Parathyroid adenoma (tissue), 2 donors: ENCODE measurements at regions not wholly inside any gene's neighbourhood (a gene's known extent, or its start where the extent isn't known, plus 50 kb on each side); places are given as distances from the start of the nearest gene placed in this dataset.

Experiments
- H2AFZ ChIP-seq: fragments of 300-600 bp; sonication (generic); one replicate; pipeline ENCODE4 v1.7.0; 2017; ENCODE audit warnings: antibody characterized with exemption, mild to moderate bottlenecking
- H3K27ac ChIP-seq: fragments of 300-600 bp; sonication (generic); one replicate; pipeline ENCODE4 v1.7.0; 2017
- H3K27me3 ChIP-seq: fragments of 300-600 bp; sonication (generic); one replicate; pipeline ENCODE4 v1.7.0; 2017; ENCODE audit warnings: low read length; ENCODE audit not compliant: control insufficient read depth, insufficient read depth
- H3K36me3 ChIP-seq: fragments of 300-600 bp; sonication (generic); one replicate; pipeline ENCODE4 v1.7.0; 2017; ENCODE audit warnings: low read length; ENCODE audit not compliant: control insufficient read depth, insufficient read depth
- H3K4me1 ChIP-seq: fragments of 300-600 bp; sonication (generic); one replicate; pipeline ENCODE4 v1.7.0; 2017; ENCODE audit warnings: control low read depth
- H3K4me2 ChIP-seq: fragments of 300-600 bp; sonication (generic); one replicate; pipeline ENCODE4 v1.7.0; 2017; ENCODE audit warnings: low read length
- H3K4me3 ChIP-seq: fragments of 300-600 bp; sonication (generic); one replicate; pipeline ENCODE4 v1.7.0; 2017; ENCODE audit warnings: low read depth, low read length
- H3K79me2 ChIP-seq: fragments of 300-600 bp; sonication (generic); one replicate; pipeline ENCODE4 v1.7.0; 2017; ENCODE audit warnings: control low read depth
- H3K9ac ChIP-seq: fragments of 300-600 bp; sonication (generic); one replicate; pipeline ENCODE4 v1.7.0; 2017; ENCODE audit warnings: mild to moderate bottlenecking
- H3K9me3 ChIP-seq: fragments of 300-600 bp; sonication (generic); one replicate; pipeline ENCODE4 v1.7.0; 2017; ENCODE audit warnings: low read length; ENCODE audit not compliant: control insufficient read depth
- CTCF ChIP-seq: fragments of 300-600 bp; sonication (generic); IDR thresholded peaks from one replicate; pipeline ENCODE4 v1.7.0; 2017; ENCODE audit warnings: antibody characterized with exemption, mild to moderate bottlenecking
- donor health status: primary hyperparathyroidism.

GRCh38 chr15:100763835-100764750, 115.5 kb upstream of the ALDH1A3 start:
- Histone ChIP-seq H3K4me3 (no peak overlapping the region), H3K9ac (no peak overlapping the region), H3K27ac (no peak overlapping the region), H3K27me3 (no peaks in the 10 kb centered on the region), H3K79me2 (no peaks in the 10 kb centered on the region), H3K4me1 (no peaks in the 10 kb centered on the region), H2AFZ (no peak overlapping the region), H3K9me3 (no peaks in the 10 kb centered on the region), H3K36me3 (no peaks in the 10 kb centered on the region), H3K4me2 (no peak overlapping the region)
- TF ChIP-seq CTCF, result no peak

DNA sequence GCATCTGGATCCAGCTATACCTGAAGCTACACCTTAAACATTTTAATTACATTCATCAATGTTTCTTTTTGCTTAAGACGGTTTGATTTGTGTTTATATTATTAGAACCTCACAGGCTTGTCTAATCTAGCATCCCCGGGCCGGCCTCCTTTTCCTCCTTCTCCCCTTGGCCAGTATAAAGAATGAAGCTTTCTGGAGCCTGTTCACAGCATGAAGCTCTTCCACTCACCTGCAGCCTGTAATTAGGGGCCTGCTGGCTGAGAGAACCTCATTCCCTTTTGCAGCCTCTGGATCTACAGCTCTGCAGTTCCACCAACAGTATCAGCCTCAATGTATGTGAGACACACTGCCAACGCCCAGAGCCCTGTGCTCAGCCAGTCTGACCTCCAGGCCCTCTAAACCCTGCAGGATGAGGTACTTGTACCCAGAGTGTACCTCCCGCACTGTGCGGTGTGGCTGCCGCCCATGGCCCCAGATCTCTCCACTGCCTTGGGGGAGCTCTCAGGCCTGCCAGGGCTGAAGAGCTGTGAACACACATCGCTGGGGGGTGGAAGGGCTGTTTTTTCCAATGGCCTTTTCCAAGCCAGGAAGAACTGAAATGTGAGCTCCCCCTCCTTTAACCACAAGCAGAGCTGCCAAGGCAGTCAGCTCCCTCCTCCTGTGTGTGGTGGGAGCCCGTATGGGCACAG, 114.7 kb upstream of the ALDH1A3 start:
- Histone ChIP-seq H2AFZ (no peak overlapping the region), H3K36me3 (no peaks in the 10 kb centered on the region), H3K4me2 (no peak overlapping the region), H3K4me3 (no peak overlapping the region), H3K79me2 (no peaks in the 10 kb centered on the region), H3K27ac (no peak overlapping the region), H3K9me3 (no peaks in the 10 kb centered on the region), H3K4me1 (no peaks in the 10 kb centered on the region), H3K9ac (no peak overlapping the region), H3K27me3 (no peaks in the 10 kb centered on the region)
- no peak for TF ChIP-seq CTCF

GRCh38 chr15:100765467-100766241, 114.0 kb upstream of the ALDH1A3 start:
- TF ChIP-seq CTCF, result no peak

GRCh38 chr15:100766243-100767000, 113.2 kb upstream of the ALDH1A3 start:
- Histone ChIP-seq H3K36me3 (no peaks in the 10 kb centered on the region), H3K27ac (no peak overlapping the region), H3K4me2 (no peak overlapping the region), H3K9me3 (no peaks in the 10 kb centered on the region), H3K9ac (no peak overlapping the region), H3K4me1 (no peaks in the 10 kb centered on the region), H2AFZ (no peak overlapping the region), H3K4me3 (no peak overlapping the region), H3K79me2 (no peaks in the 10 kb centered on the region), H3K27me3 (no peaks in the 10 kb centered on the region)
- no peak for TF ChIP-seq CTCF

More at GRCh38 chr15:100765467-100766241, 114.0 kb upstream of the ALDH1A3 start:
- H3K27ac ChIP-seq, result no peak overlapping the region
- no peak overlapping the region for H3K4me2 ChIP-seq
- no peaks in the 10 kb centered on the region for H3K79me2 ChIP-seq
- H3K9ac ChIP-seq, result no peak overlapping the region
- no peak overlapping the region for H3K4me3 ChIP-seq
- no peak overlapping the region for H2AFZ ChIP-seq
- H3K36me3 ChIP-seq, result no peaks in the 10 kb centered on the region
- no peaks in the 10 kb centered on the region for H3K27me3 ChIP-seq
- no peaks in the 10 kb centered on the region for H3K4me1 ChIP-seq
- no peaks in the 10 kb centered on the region for H3K9me3 ChIP-seq
